OCI-LY1 (cell line): ENCODE measurements at regions not wholly inside any gene's neighbourhood (a gene's known extent, or its start where the extent isn't known, plus 50 kb on each side); places are given as distances from the start of the nearest gene placed in this dataset.

ENCODE experiments used
- H2AFZ ChIP-seq: fragments of 200-600 bp; sonication (generic), shearing (Covaris generic); 2 replicates; pipeline ENCODE4 v1.6.0; 2014; ENCODE audit warnings: antibody characterized with exemption, mild to moderate bottlenecking, low read length
- H3F3A ChIP-seq: fragments of 200-600 bp; sonication (generic), shearing (Covaris generic); 2 replicates; pipeline ENCODE4 v1.6.0; 2014; ENCODE audit warnings: mild to moderate bottlenecking, antibody characterized with exemption, low read length, moderate library complexity; ENCODE audit not compliant: insufficient read depth
- H3K27ac ChIP-seq: fragments of 200-600 bp; sonication (generic); 2 replicates; pipeline ENCODE4 v1.5.1; 2014; ENCODE audit warnings: low read length, mixed run types, mild to moderate bottlenecking, low read depth; ENCODE audit not compliant: poor library complexity, severe bottlenecking
- H3K27me3 ChIP-seq: fragments of 200-600 bp; sonication (generic); 2 replicates; pipeline ENCODE4 v1.6.0; 2014; ENCODE audit warnings: antibody characterized with exemption, mild to moderate bottlenecking, low read length, moderate library complexity; ENCODE audit not compliant: insufficient read depth
- H3K36me3 ChIP-seq: fragments of 200-600 bp; sonication (generic); 2 replicates; pipeline ENCODE4 v1.6.1; 2014; ENCODE audit warnings: mild to moderate bottlenecking, antibody characterized with exemption, low read length, moderate library complexity, mixed read lengths; ENCODE audit not compliant: insufficient read depth
- H3K4me1 ChIP-seq: fragments of 200-600 bp; sonication (generic); 2 replicates; pipeline ENCODE4 v1.5.1; 2014; ENCODE audit warnings: mild to moderate bottlenecking, low read length, moderate library complexity; ENCODE audit not compliant: insufficient read depth, severe bottlenecking
- H3K4me2 ChIP-seq: fragments of 200-600 bp; sonication (generic), shearing (Covaris generic); 2 replicates; pipeline ENCODE4 v1.6.1; 2014; ENCODE audit warnings: low read length
- H3K4me3 ChIP-seq: fragments of 200-600 bp; sonication (generic); 2 replicates; pipeline ENCODE4 v1.5.1; 2014; ENCODE audit warnings: low read length, low read depth, mild to moderate bottlenecking, mixed read lengths; ENCODE audit not compliant: poor library complexity, severe bottlenecking
- H3K79me2 ChIP-seq: fragments of 200-600 bp; shearing (Covaris generic); 2 replicates; pipeline ENCODE4 v1.6.1; 2016; ENCODE audit warnings: mixed run types, low read length, mixed read lengths; ENCODE audit not compliant: insufficient read depth
- H3K9ac ChIP-seq: fragments of 200-600 bp; sonication (generic), shearing (Covaris generic); 2 replicates; pipeline ENCODE4 v1.6.1; 2014; ENCODE audit warnings: mild to moderate bottlenecking, low read length, mixed read lengths
- H3K9me2 ChIP-seq: fragments of 200-600 bp; sonication (generic), shearing (Covaris generic); 2 replicates; pipeline ENCODE4 v1.6.1; 2014; ENCODE audit warnings: low read depth, mild to moderate bottlenecking, low read length, mixed read lengths
- H3K9me3 ChIP-seq: fragments of 200-600 bp; shearing (Covaris generic); 2 replicates; pipeline ENCODE4 v1.6.1; 2014; ENCODE audit warnings: low read length, mixed read lengths
- H4K20me1 ChIP-seq: fragments of 200-600 bp; sonication (generic), shearing (Covaris generic); 2 replicates; pipeline ENCODE4 v1.6.0; 2016; ENCODE audit warnings: mild to moderate bottlenecking, low read length; ENCODE audit not compliant: insufficient read depth
- CTCF ChIP-seq: fragments of 200-600 bp; sonication (generic), shearing (Covaris generic); IDR thresholded peaks from 2 replicates; pipeline ENCODE4 v1.5.1; 2017; ENCODE audit warnings: mild to moderate bottlenecking, antibody characterized with exemption, low read length, moderate library complexity, mixed read lengths
- EZH2 ChIP-seq: fragments of 200-600 bp; sonication (generic), shearing (Covaris generic); IDR thresholded peaks from 2 replicates; pipeline ENCODE4 v1.8.0; 2017; ENCODE audit warnings: borderline replicate concordance, mixed run types, mild to moderate bottlenecking, antibody characterized with exemption, low read length, moderate library complexity, mixed read lengths

GRCh38 chrX:94204524-94204923, 530.5 kb downstream of the FAM133A start:
- no peaks in the 10 kb centered on the region for H3K9me2 ChIP-seq
- no peaks in the 10 kb centered on the region for H3K9me3 ChIP-seq
- H3K4me1 ChIP-seq = no peaks in the 10 kb centered on the region
- no peaks in the 10 kb centered on the region for H4K20me1 ChIP-seq
- TF ChIP-seq EZH2 (no peak), CTCF (no peak)
- H3K9ac ChIP-seq = no peak overlapping the region
- no peak overlapping the region for H3K27ac ChIP-seq
- no peak overlapping the region for H2AFZ ChIP-seq
- H3F3A ChIP-seq = no peaks in the 10 kb centered on the region
- no peaks in the 10 kb centered on the region for H3K79me2 ChIP-seq
- H3K4me3 ChIP-seq = no peak overlapping the region
- no peak overlapping the region for H3K4me2 ChIP-seq
- H3K36me3 ChIP-seq = no peaks in the 10 kb centered on the region
- no peaks in the 10 kb centered on the region for H3K27me3 ChIP-seq

GRCh38 chrX:94216738-94217137, 542.7 kb downstream of the FAM133A start:
- no peak overlapping the region for H2AFZ ChIP-seq

GRCh38 chrX:94252211-94252610, 578.2 kb downstream of the FAM133A start:
- Histone ChIP-seq H3F3A (no peaks in the 10 kb centered on the region), H3K27me3 (no peaks in the 10 kb centered on the region), H3K27ac (no peak overlapping the region), H3K9ac (no peak overlapping the region), H3K79me2 (no peaks in the 10 kb centered on the region), H3K9me2 (no peaks in the 10 kb centered on the region), H4K20me1 (no peaks in the 10 kb centered on the region), H3K9me3 (no peaks in the 10 kb centered on the region), H3K4me1 (no peaks in the 10 kb centered on the region), H2AFZ (no peak overlapping the region), H3K36me3 (no peaks in the 10 kb centered on the region), H3K4me2 (no peak overlapping the region), H3K4me3 (no peak overlapping the region)
- TF ChIP-seq CTCF (no peak), EZH2 (no peak)

More at GRCh38 chrX:94216738-94217137, 542.7 kb downstream of the FAM133A start:
- H3K4me2 ChIP-seq = no peak overlapping the region
- no peak overlapping the region for H3K4me3 ChIP-seq
- TF ChIP-seq CTCF (no peak), EZH2 (no peak)
- H4K20me1 ChIP-seq = no peaks in the 10 kb centered on the region
- H3K27ac ChIP-seq = no peak overlapping the region
- no peaks in the 10 kb centered on the region for H3K27me3 ChIP-seq
- no peaks in the 10 kb centered on the region for H3K79me2 ChIP-seq
- H3F3A ChIP-seq = no peaks in the 10 kb centered on the region
- no peaks in the 10 kb centered on the region for H3K9me3 ChIP-seq
- no peaks in the 10 kb centered on the region for H3K36me3 ChIP-seq
- no peaks in the 10 kb centered on the region for H3K4me1 ChIP-seq
- H3K9me2 ChIP-seq = no peaks in the 10 kb centered on the region
- no peak overlapping the region for H3K9ac ChIP-seq
